Activated CD4-positive, alpha-beta memory T cell treated with anti-CD3 and anti-CD28 coated beads for 36 hours (primary cell): ENCODE measurements at regions not wholly inside any gene's neighbourhood (a gene's known extent, or its start where the extent isn't known, plus 50 kb on each side); places are given as distances from the start of the nearest gene placed in this dataset.
A peak's percentile ranks its signal among the peaks of the same experiment; 100 is the strongest.

ENCODE experiments used
- CTCF ChIA-PET: fragments of 350-600 bp; sonication (Branson Sonifier 250); formaldehyde crosslinking; loops from one replicate; lab custom pipeline; 2021; ENCODE audit warnings: antibody characterized with exemption, inconsistent platforms; lab: Charles Lee
- POLR2A ChIA-PET: fragments of 350-600 bp; sonication (Branson Sonifier 250); formaldehyde crosslinking; loops from one replicate; lab custom pipeline; 2021; ENCODE audit warnings: antibody characterized with exemption; lab: Charles Lee
- DNase-seq: peaks from one replicate; pipeline ENCODE4 v3.0.0-alpha.2; 2020
- H3K27ac Mint-ChIP-seq: one replicate; pipeline ENCODE4 v1.8.0; 2021; ENCODE audit warnings: mixed read lengths
- H3K27me3 Mint-ChIP-seq: one replicate; pipeline ENCODE4 v1.8.0; 2021; ENCODE audit warnings: mixed read lengths
- H3K36me3 Mint-ChIP-seq: one replicate; pipeline ENCODE4 v1.8.0; 2021; ENCODE audit warnings: mixed read lengths
- H3K4me1 Mint-ChIP-seq: one replicate; pipeline ENCODE4 v1.8.0; 2021; ENCODE audit warnings: low read depth, mixed read lengths
- H3K4me3 Mint-ChIP-seq: one replicate; pipeline ENCODE4 v1.8.0; 2021; ENCODE audit warnings: mild to moderate bottlenecking, mixed read lengths
- H3K9me3 Mint-ChIP-seq: one replicate; pipeline ENCODE4 v1.8.0; 2021; ENCODE audit warnings: mixed read lengths
- intact Hi-C: fragments of 100-400 bp; cut with micrococcal nuclease; formaldehyde crosslinking; loops from one replicate; pipeline ENCODE4 v1.15.1; 2023

DNA sequence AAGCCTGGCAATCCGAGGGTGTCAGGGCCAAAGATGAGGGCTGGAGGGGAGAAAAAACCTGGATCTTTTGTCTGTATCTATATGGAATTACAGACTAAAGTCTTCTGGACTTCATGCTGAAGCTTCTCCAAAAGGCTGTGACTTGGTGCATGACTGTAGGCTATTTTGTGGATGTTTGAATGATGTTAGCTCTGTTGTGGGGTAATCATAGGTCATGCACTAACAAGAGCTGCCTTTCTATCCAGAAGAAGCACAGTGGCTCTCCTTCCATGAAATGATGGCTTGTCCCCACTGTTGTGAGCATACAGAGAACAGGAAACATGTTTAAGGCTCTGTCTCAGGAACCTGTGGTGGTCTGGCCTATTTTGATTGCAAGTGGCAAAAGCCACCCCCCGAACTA lies 263.3 kb upstream of the PLET1 start:
- Mint-ChIP-seq H3K4me1 (peaks cover 27% of the 10 kb centered on the region), H3K27ac (no peak overlapping the region), H3K9me3 (no peaks in the 10 kb centered on the region), H3K4me3 (no peak overlapping the region), H3K27me3 (peaks cover 3% of the 10 kb centered on the region), H3K36me3 (no peaks in the 10 kb centered on the region)
- ChIA-PET POLR2A (no interaction called here), CTCF (interaction anchor here (1.1 to 2.0 kb wide), 3 partner anchors 13 to 303 kb away, joined by 3 to 6 read pairs (median 4); no protein-coding TSS in a partner anchor)
- DNase-seq = no peak
- intact Hi-C loops = no loop called here

DNA sequence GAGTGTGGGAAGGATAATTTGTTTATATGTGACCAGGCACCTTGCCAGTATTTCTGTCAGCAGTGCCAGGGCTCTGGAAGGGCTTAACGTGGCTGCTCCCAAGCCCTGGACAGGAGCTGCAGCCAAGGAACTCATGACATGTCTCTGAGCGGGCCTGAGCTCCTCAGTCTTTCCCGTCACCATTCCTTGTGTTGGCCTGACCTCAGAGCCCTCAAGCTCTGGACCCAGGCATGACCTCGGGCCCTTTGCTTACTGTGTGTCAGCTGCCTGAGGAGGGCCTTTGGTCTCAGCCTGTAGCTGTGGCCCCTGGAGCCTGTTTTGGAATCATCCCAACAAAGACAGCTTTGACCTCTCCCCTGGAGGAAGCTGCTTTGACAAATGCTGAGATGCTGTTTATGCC lies 264.1 kb upstream of the PLET1 start:
- ChIA-PET CTCF (interaction anchor here (2.0 kb wide), 1 partner anchor 12 kb away, joined by 4 read pairs; no protein-coding TSS in a partner anchor), POLR2A (interaction anchor here (1.1 kb wide), 1 partner anchor 13 kb away, joined by 3 read pairs; no protein-coding TSS in a partner anchor)
- H3K4me3 Mint-ChIP-seq = no peak overlapping the region
- no peak overlapping the region for H3K27ac Mint-ChIP-seq
- intact Hi-C loops = no loop called here
- H3K4me1 Mint-ChIP-seq = peaks cover 26% of the 10 kb centered on the region
- H3K9me3 Mint-ChIP-seq = no peaks in the 10 kb centered on the region
- no peaks in the 10 kb centered on the region for H3K36me3 Mint-ChIP-seq
- DNase-seq = no peak
- peaks cover 3% of the 10 kb centered on the region for H3K27me3 Mint-ChIP-seq

DNA sequence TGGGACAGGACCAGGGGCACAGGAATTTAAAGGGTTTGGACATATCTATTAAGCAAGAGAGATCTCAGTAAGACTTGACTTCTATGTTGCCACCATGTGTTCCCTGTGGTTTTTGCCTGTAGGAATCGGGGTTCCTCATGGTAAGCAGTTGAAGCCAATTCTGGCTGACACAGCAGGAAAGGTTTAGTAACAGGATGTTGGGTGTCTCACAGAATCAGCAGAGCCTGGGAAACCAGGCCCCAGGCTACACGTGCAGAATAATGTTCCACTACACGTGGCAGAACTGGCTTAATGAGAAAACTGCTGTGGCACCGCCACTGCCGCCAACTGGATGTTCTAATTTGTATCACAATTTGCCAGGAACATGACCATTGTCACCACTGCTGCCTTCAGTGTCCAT lies 264.6 kb upstream of the PLET1 start:
- intact Hi-C loops = no loop called here
- DNase-seq = peak; percentile 36
- ChIA-PET POLR2A (interaction anchor here (1.1 kb wide), 1 partner anchor 14 kb away, joined by 3 read pairs; no protein-coding TSS in a partner anchor), CTCF (interaction anchor here (2.0 kb wide), 1 partner anchor 12 kb away, joined by 4 read pairs; no protein-coding TSS in a partner anchor)
- Mint-ChIP-seq H3K4me3 (no peak overlapping the region), H3K27ac (no peak overlapping the region), H3K27me3 (peaks cover 3% of the 10 kb centered on the region), H3K9me3 (no peaks in the 10 kb centered on the region), H3K4me1 (peaks cover 24% of the 10 kb centered on the region), H3K36me3 (no peaks in the 10 kb centered on the region)

DNA sequence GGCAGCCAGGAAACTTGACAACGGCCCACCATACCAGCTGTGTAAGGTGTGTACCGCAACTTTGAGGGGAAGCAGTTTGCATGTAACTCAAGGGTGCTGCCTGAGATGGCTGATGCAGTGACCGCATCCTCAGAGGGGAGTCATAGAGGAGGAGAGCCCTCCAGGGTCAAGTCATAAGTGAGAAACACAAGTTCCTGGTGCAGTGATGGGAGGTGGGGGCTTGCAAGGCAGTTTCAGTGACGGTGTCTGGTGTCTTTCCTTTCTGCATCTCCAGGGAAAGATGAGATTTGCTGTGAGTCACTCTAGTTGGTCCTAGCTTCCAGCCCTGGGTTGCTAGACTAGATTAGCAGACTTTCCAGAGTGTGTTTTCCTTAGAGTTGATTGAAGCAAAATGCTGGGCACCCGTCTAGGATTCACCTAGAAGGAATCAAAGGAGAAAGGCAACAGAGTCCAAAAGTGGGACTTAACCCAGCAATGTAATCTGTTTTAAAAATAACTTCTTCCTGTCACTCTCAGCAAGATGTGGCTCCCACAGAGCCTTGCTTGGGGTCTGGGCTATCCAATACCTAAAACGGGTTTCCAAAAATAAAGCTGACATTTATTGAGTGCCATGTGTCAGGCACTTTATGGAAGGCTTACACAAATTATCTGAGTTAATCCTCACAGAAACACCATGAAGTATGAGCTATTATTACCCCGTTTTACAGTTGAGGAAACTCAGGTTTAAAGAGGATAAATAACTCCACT lies 265.4 kb upstream of the PLET1 start:
- H3K27me3 Mint-ChIP-seq = peaks cover 3% of the 10 kb centered on the region
- CTCF ChIA-PET = interaction anchor here (0.9 to 1.3 kb wide), 2 partner anchors 30 to 62 kb away, joined by 3 to 4 read pairs; no protein-coding TSS in a partner anchor
- peaks cover 21% of the 10 kb centered on the region for H3K4me1 Mint-ChIP-seq
- intact Hi-C loops = loop anchor here (1.0 kb wide), 2 partner anchors 8 to 12 kb away; no protein-coding TSS in a partner anchor
- H3K9me3 Mint-ChIP-seq = no peaks in the 10 kb centered on the region
- no peaks in the 10 kb centered on the region for H3K36me3 Mint-ChIP-seq
- no peak overlapping the region for H3K27ac Mint-ChIP-seq
- POLR2A ChIA-PET = no interaction called here
- DNase-seq = no peak
- H3K4me3 Mint-ChIP-seq = no peak overlapping the region

DNA sequence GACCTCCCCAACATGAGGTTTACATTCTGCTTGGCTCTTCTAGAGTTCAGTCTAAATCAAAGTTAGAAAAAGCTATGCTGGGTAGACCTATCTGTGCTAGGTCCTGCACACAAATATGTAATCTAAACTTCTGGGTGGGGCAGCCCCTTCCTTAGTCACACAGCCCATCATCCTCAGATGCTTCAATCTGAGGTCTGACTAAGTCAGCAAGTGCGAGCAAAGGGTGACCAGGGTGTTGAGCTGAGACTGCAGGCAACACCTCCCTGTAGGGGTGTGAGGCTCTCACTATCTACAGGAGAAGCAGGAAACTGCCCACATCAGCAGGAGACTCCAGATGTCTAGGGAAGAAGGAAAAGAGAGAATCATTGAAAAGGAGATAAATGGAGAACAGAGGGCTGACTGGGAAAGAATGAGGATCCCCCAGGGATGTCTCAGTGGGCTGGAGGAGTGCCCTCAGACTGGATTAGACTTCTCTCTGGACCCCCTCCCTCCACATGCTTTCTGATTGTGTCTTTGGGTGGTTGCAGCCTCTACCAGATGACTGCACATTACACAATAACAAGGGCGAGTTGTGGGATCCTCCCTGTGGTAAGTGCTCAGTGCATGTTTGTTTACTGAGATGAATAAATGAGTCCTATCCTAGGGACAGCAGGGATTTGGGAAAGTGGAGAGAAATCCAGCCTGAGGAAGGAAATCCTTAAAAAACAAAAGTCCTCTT lies 266.2 kb upstream of the PLET1 start:
- POLR2A ChIA-PET = no interaction called here
- intact Hi-C loops = loop anchor here (1.0 kb wide), 2 partner anchors 7 to 11 kb away; no protein-coding TSS in a partner anchor
- Mint-ChIP-seq H3K4me1 (peaks cover 21% of the 10 kb centered on the region), H3K36me3 (no peaks in the 10 kb centered on the region), H3K9me3 (no peaks in the 10 kb centered on the region), H3K4me3 (no peak overlapping the region), H3K27ac (no peak overlapping the region), H3K27me3 (peaks cover 3% of the 10 kb centered on the region)
- DNase-seq = peak; percentile 54
- CTCF ChIA-PET = interaction anchor here (0.9 to 1.3 kb wide), 2 partner anchors 29 to 61 kb away, joined by 3 to 4 read pairs; no protein-coding TSS in a partner anchor

GRCh38 chr11:112529071-112529470 lies 268.4 kb upstream of the PLET1 start:
- Mint-ChIP-seq H3K4me1 (peaks cover 19% of the 10 kb centered on the region), H3K9me3 (no peaks in the 10 kb centered on the region), H3K4me3 (no peak overlapping the region), H3K36me3 (no peaks in the 10 kb centered on the region), H3K27ac (no peak overlapping the region), H3K27me3 (peaks cover 3% of the 10 kb centered on the region)
- intact Hi-C loops = no loop called here
- DNase-seq = no peak
- ChIA-PET POLR2A (no interaction called here), CTCF (interaction anchor here (0.7 kb wide), 1 partner anchor 11 kb away, joined by 3 read pairs; no protein-coding TSS in a partner anchor)

- ChIA-PET CTCF (no interaction called here), POLR2A (no interaction called here)
- Mint-ChIP-seq H3K4me3 (no peak overlapping the region), H3K27me3 (peaks cover 7% of the 10 kb centered on the region), H3K9me3 (no peaks in the 10 kb centered on the region), H3K36me3 (no peaks in the 10 kb centered on the region), H3K4me1 (peaks cover 2% of the 10 kb centered on the region), H3K27ac (no peak overlapping the region)
- intact Hi-C loops = no loop called here
- no peak for DNase-seq
Measured at GRCh38 chr11:112532506-112532905, 271.8 kb upstream of the PLET1 start.

- Mint-ChIP-seq H3K36me3 (no peaks in the 10 kb centered on the region), H3K4me1 (peaks cover 11% of the 10 kb centered on the region), H3K9me3 (no peaks in the 10 kb centered on the region), H3K4me3 (no peak overlapping the region), H3K27ac (no peak overlapping the region), H3K27me3 (peaks cover 5% of the 10 kb centered on the region)
- no peak for DNase-seq
- ChIA-PET CTCF (no interaction called here), POLR2A (no interaction called here)
- intact Hi-C loops = loop anchor here (1.0 kb wide), 1 partner anchor 7 kb away; no protein-coding TSS in a partner anchor
Measured at GRCh38 chr11:112533682-112534081, 273.0 kb upstream of the PLET1 start.

GRCh38 chr11:112534208-112534607 lies 273.5 kb upstream of the PLET1 start:
- intact Hi-C loops = loop anchor here (1.0 kb wide), 1 partner anchor 8 kb away; no protein-coding TSS in a partner anchor
- no peak overlapping the region for H3K4me3 Mint-ChIP-seq
- no peak for DNase-seq
- no peak overlapping the region for H3K27ac Mint-ChIP-seq
- H3K4me1 Mint-ChIP-seq = peaks cover 16% of the 10 kb centered on the region
- ChIA-PET CTCF (no interaction called here), POLR2A (no interaction called here)
- no peaks in the 10 kb centered on the region for H3K9me3 Mint-ChIP-seq
- H3K27me3 Mint-ChIP-seq = peaks cover 5% of the 10 kb centered on the region
- no peaks in the 10 kb centered on the region for H3K36me3 Mint-ChIP-seq

DNA sequence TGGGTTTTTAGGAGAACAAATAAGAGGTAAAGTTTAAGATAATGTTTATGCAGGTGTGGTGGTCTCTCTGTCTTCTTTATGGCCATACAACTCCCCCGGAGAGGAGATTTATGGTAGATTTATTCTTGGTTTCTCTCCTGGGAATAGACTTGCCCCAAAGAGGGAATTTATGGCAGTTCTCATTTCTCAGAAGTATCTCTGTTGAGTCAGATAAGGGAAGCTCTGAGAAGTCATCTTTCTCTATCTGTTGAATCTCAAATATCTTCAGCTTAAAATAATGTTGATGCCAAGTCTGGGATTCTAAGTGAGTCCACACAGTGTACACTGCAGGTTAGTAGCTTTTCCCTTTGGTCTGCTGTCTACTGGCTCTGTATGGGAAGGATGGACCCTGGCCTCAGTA lies 276.4 kb upstream of the PLET1 start:
- CTCF ChIA-PET = interaction anchor here (0.5 to 4.2 kb wide), 4 partner anchors 13 to 258 kb away, joined by 4 to 18 read pairs (median 6); no protein-coding TSS in a partner anchor
- H3K9me3 Mint-ChIP-seq = no peaks in the 10 kb centered on the region
- H3K4me3 Mint-ChIP-seq = no peak overlapping the region
- intact Hi-C loops = loop anchor here (5.0 kb wide), 1 partner anchor 245 kb away; no protein-coding TSS in a partner anchor
- no peak for DNase-seq
- POLR2A ChIA-PET = no interaction called here
- peaks cover 36% of the 10 kb centered on the region for H3K4me1 Mint-ChIP-seq
- no peaks in the 10 kb centered on the region for H3K36me3 Mint-ChIP-seq
- no peak overlapping the region for H3K27ac Mint-ChIP-seq
- H3K27me3 Mint-ChIP-seq = peaks cover 5% of the 10 kb centered on the region

- no peak overlapping the region for H3K4me3 Mint-ChIP-seq
- peaks cover 42% of the 10 kb centered on the region for H3K4me1 Mint-ChIP-seq
- no peak for DNase-seq
- peaks cover 5% of the 10 kb centered on the region for H3K27me3 Mint-ChIP-seq
- intact Hi-C loops = loop anchor here (1.0 to 5.0 kb wide), 2 partner anchors 12 to 246 kb away; no protein-coding TSS in a partner anchor
- no peaks in the 10 kb centered on the region for H3K36me3 Mint-ChIP-seq
- no peak overlapping the region for H3K27ac Mint-ChIP-seq
- ChIA-PET POLR2A (no interaction called here), CTCF (interaction anchor here (1.8 to 4.2 kb wide), 2 partner anchors 14 to 18 kb away, joined by 4 to 18 read pairs; no protein-coding TSS in a partner anchor)
- H3K9me3 Mint-ChIP-seq = no peaks in the 10 kb centered on the region
Measured at GRCh38 chr11:112537846-112538330, 277.2 kb upstream of the PLET1 start.
